ENCODE measurements at regions not wholly inside any gene's neighbourhood (a gene's known extent, or its start where the extent isn't known, plus 50 kb on each side); places are given as distances from the start of the nearest gene placed in this dataset.
A peak's percentile ranks its signal among the peaks of the same experiment; 100 is the strongest.

DNA sequence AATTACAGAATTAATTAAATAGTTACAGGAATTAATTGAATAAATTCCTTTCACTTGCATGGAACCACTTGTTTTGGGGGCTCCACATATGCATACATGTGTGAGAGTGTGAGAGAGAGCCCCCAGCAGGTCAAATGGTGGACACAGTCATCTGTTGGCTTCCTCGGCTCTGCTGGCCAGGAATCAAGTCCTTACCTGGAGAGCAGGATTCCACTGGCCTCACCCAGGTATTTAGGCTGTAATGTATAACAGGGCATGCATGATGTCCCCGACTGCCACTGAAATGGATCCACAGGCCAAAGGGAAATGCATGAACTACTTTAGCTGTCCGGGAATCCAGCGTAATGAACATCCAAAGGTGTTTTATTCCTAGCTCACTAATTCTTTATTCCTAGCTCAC lies 139.7 kb upstream of the SMAD3 start:
- Mint-ChIP-seq H3K4me1 (peaks cover 5% of the 10 kb centered on the region), H3K9me3 (no peaks in the 10 kb centered on the region; the same call in 2 of the 3 replicates), H3K36me3 (ENCODE audit: low read depth) (no peaks in the 10 kb centered on the region), H3K27ac (no peak overlapping the region), H3K27me3 (ENCODE audit: insufficient read depth, low read depth, poor library complexity) (peaks cover 8% of the 10 kb centered on the region), H3K4me3 (no peak overlapping the region)
- Histone ChIP-seq H3K27ac (ENCODE audit: low read depth) (no peak overlapping the region), H3K36me3 (ENCODE audit: insufficient read depth) (no peaks in the 10 kb centered on the region), H3K4me1 (ENCODE audit: insufficient read depth) (0 out of 2 replicates have a peak, but pooled peaks cover 7% of the 10 kb centered on the region), H2AFZ (no peak overlapping the region), H3K4me3 (no peak overlapping the region), H3K27me3 (ENCODE audit: insufficient read depth) (no peaks in the 10 kb centered on the region), H3K9me2 (ENCODE audit: insufficient read depth) (peaks cover 3% of the 10 kb centered on the region; the same call in 1 of the 2 replicates), H3K4me2 (no peak overlapping the region), H3F3A (replicated peaks; ENCODE audit: low read depth) (no peaks in the 10 kb centered on the region), H4K20me1 (replicated peaks; ENCODE audit: insufficient read depth) (no peaks in the 10 kb centered on the region), H3K79me2 (replicated peaks; ENCODE audit: insufficient read depth) (no peaks in the 10 kb centered on the region)
- TF ChIP-seq EZH2 (IDR thresholded peaks at IDR 0.05; ENCODE audit: low read depth, unreplicated experiment) (no peak), EZH2phosphoT487 (IDR thresholded peaks at IDR 0.05; ENCODE audit: unreplicated experiment) (no peak), ZNF462 (CRISPR knock-in tag; IDR thresholded peaks at IDR 0.05) (no peak), CTCF (conservative IDR thresholded peaks at IDR 0.05; ENCODE audit: low read depth in 2 of 2) (0 out of 4 replicates have a peak, but pooled peaks of 1 of the 2 experiments have one; percentile 3), STAT1 (IDR thresholded peaks at IDR 0.05; ENCODE audit: unreplicated experiment) (no peak), NANOG (IDR thresholded peaks at IDR 0.05; ENCODE audit: borderline replicate concordance) (no peak), REST (IDR thresholded peaks at IDR 0.05; ENCODE audit: unreplicated experiment) (no peak), CREB1 (CRISPR knock-in tag; IDR thresholded peaks at IDR 0.05; ENCODE audit: low read depth) (no peak)
- no peak for ATAC-seq
- no peak for DNase-seq (ENCODE audit: low spot score)

Data from GM23338 (cell line).